Endothelial cell of umbilical vein (primary cell): ENCODE measurements at regions not wholly inside any gene's neighbourhood (a gene's known extent, or its start where the extent isn't known, plus 50 kb on each side); places are given as distances from the start of the nearest gene placed in this dataset.

Experiments
- BruUV-seq: library from RNA; stranded (reverse); fragments of 400-500 nt; replicated peaks from 2 replicates; lab custom pipeline; 2021; lab: Mats Ljungman, UMichigan
- CTCF ChIA-PET: fragments of 300-600, 350-600 bp; sonication (Branson Sonifier 250); formaldehyde crosslinking; loops from one replicate; lab custom pipeline; 2021; ENCODE audit warnings: antibody characterized with exemption, inconsistent platforms; lab: Charles Lee
- POLR2A ChIA-PET: fragments of 300-600, 350-600 bp; sonication (Branson Sonifier 250); formaldehyde crosslinking; loops from one replicate; lab custom pipeline; 2021; ENCODE audit warnings: antibody characterized with exemption, inconsistent platforms; lab: Charles Lee
- DNase-seq: peaks from one replicate; pipeline ENCODE4 v3.0.0-alpha.2; 2011; ENCODE audit warnings: low read depth, low spot score
- FAIRE-seq: peaks from 2 replicates; lab custom pipeline; 2011; peaks lifted over from hg19 to GRCh38; lab: Jason Lieb, UNC
- H2AFZ ChIP-seq: 2 replicates; pipeline ENCODE4 v1.6.0; 2012; ENCODE audit warnings: low read depth, low read length, control low read depth, inconsistent platforms
- H3K27ac ChIP-seq: 2 replicates; pipeline ENCODE4 v1.5.1; 2011; ENCODE audit warnings: low read depth, mild to moderate bottlenecking, control low read depth, low read length, moderate library complexity; ENCODE audit not compliant: insufficient read depth
- H3K27me3 ChIP-seq, 2 experiments: 2 replicates each; pipeline versions ENCODE4 v1.6.0 to v1.6.1; 2011; ENCODE audit warnings: low read length in 2 of 2, mixed read lengths in 1 of 2; ENCODE audit not compliant: control insufficient read depth in 2 of 2, insufficient read depth in 2 of 2
- H3K36me3 ChIP-seq, 2 experiments: 2 replicates in 1 of 2; 3 replicates in 1 of 2; pipeline ENCODE4 v1.5.1; 2011; ENCODE audit warnings: low read length in 2 of 2, mild to moderate bottlenecking in 1 of 2, moderate library complexity in 1 of 2; ENCODE audit not compliant: control insufficient read depth in 2 of 2, insufficient read depth in 2 of 2; ENCODE audit errors: extremely low read depth in 1 of 2
- H3K4me1 ChIP-seq: 3 replicates; pipeline ENCODE4 v1.5.1; 2011; ENCODE audit warnings: mild to moderate bottlenecking, low read length; ENCODE audit not compliant: control insufficient read depth, insufficient read depth; ENCODE audit errors: extremely low read depth
- H3K4me2 ChIP-seq: 2 replicates; pipeline ENCODE4 v1.6.1; 2011; ENCODE audit warnings: low read length, control low read depth, mixed read lengths; ENCODE audit not compliant: insufficient read depth
- H3K4me3 ChIP-seq, 3 experiments: fragments of 200-600 bp in 1 of 3; sonication (generic), shearing (Covaris generic) in 1 of 3; replicated peaks in 1 of 3; 2 replicates each; pipeline ENCODE4 v1.5.1; 2011 to 2016; ENCODE audit warnings: control low read depth in 3 of 3, low read length in 3 of 3, mild to moderate bottlenecking in 2 of 3, inconsistent platforms in 1 of 3, low read depth in 1 of 3, moderate library complexity in 1 of 3; ENCODE audit not compliant: insufficient read depth in 1 of 3
- H3K79me2 ChIP-seq: 2 replicates; pipeline ENCODE4 v1.6.0; 2012; ENCODE audit warnings: low read length, inconsistent platforms; ENCODE audit not compliant: control insufficient read depth, insufficient read depth
- H3K9ac ChIP-seq: replicated peaks from 2 replicates; pipeline ENCODE3; 2011; ENCODE audit warnings: low read length, control low read depth; ENCODE audit not compliant: insufficient read depth; ENCODE audit errors: extremely low read depth
- H3K9me1 ChIP-seq: replicated peaks from 3 replicates; pipeline ENCODE4 v1.6.0; 2011; ENCODE audit warnings: mild to moderate bottlenecking, low read length; ENCODE audit not compliant: control insufficient read depth, insufficient read depth; ENCODE audit errors: extremely low read depth
- H3K9me3 ChIP-seq: replicated peaks from 2 replicates; pipeline ENCODE4 v1.5.1; 2012; ENCODE audit warnings: low read length, inconsistent platforms; ENCODE audit not compliant: control insufficient read depth, insufficient read depth
- H4K20me1 ChIP-seq: replicated peaks from 2 replicates; pipeline ENCODE3; 2011; ENCODE audit warnings: mild to moderate bottlenecking, low read length; ENCODE audit not compliant: control insufficient read depth, insufficient read depth; ENCODE audit errors: extremely low read depth
- EZH2 ChIP-seq: IDR thresholded peaks from 2 replicates; pipeline ENCODE4 v1.6.1; 2012; ENCODE audit warnings: borderline replicate concordance, low read depth, mild to moderate bottlenecking, moderate library complexity, low read length, inconsistent platforms; ENCODE audit not compliant: severe bottlenecking
- FOS ChIP-seq: IDR thresholded peaks from 2 replicates; pipeline ENCODE4 v1.6.1; 2011; ENCODE audit warnings: mild to moderate bottlenecking, low read length, moderate library complexity, borderline replicate concordance; ENCODE audit not compliant: insufficient read depth
- GATA2 ChIP-seq: IDR thresholded peaks from 2 replicates; pipeline ENCODE4 v1.7.0; 2011; ENCODE audit warnings: low read depth, mild to moderate bottlenecking, moderate library complexity, mixed read lengths, low read length; ENCODE audit not compliant: insufficient read length, insufficient read depth
- JUN ChIP-seq: IDR thresholded peaks from 2 replicates; pipeline ENCODE4 v1.6.1; 2011; ENCODE audit warnings: borderline replicate concordance, low read depth; ENCODE audit not compliant: insufficient read length, insufficient read depth
- MYC ChIP-seq: IDR thresholded peaks from one replicate; pipeline ENCODE4 v1.6.1; 2011; ENCODE audit warnings: mild to moderate bottlenecking, low read depth, low read length
- POLR2A ChIP-seq: IDR thresholded peaks from 2 replicates; pipeline ENCODE4 v1.6.1; 2012; ENCODE audit warnings: low read depth, mild to moderate bottlenecking, control low read depth, low read length
- POLR2AphosphoS5 ChIP-seq: IDR thresholded peaks from 2 replicates; pipeline ENCODE4 v1.6.1; 2012; ENCODE audit warnings: low read depth, mild to moderate bottlenecking, control low read depth, low read length, moderate library complexity; ENCODE audit not compliant: insufficient read depth
- dilution Hi-C: fragments of 300-500 bp; cut with MboI; formaldehyde crosslinking; loops from one replicate; pipeline ENCODE4 v1.15.0; 2019; ENCODE audit warnings: low sequenced_read_pairs; ENCODE audit not compliant: extremely low pct_ligation_motif_present
- intact Hi-C: fragments of 100-400 bp; cut with micrococcal nuclease; formaldehyde crosslinking; loops from one replicate; pipeline ENCODE4 v1.10.0; 2022
- TF ChIP-seq, protein P1 (sequence below): IDR thresholded peaks from 2 replicates; pipeline ENCODE4 v1.6.1; 2011; ENCODE audit not compliant: insufficient read depth, insufficient read length
- TF ChIP-seq, protein P2 (sequence below), 2 donors: IDR thresholded peaks; 1 replicate in 1 of 2; 2 replicates in 1 of 2; pipeline ENCODE4 v1.5.1; 2011; ENCODE audit warnings: low read length in 2 of 2, mild to moderate bottlenecking in 2 of 2, moderate library complexity in 2 of 2, control low read depth in 1 of 2, inconsistent platforms in 1 of 2, low read depth in 1 of 2; ENCODE audit not compliant: insufficient read depth in 1 of 2; ENCODE audit errors: extremely low read depth in 1 of 2

DNA sequence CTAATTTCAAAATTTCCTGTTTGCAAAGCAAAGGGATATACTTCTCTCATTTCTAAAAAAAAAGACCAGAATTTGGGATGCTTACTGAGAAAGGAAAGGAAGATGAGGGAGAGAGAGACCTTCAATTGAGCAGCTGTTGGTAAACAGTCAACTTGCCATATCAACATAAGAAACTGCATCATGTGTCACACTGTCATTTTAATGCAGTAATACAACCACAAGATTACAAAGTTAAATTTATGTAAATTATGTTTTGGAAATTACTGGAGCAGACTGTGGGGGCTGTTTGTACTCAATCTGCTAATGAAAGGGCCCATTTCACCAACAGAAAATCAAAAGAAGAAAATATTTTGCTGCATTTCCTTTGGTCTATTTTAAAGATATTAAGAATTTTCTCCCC is 370.4 kb upstream of the TMPO start:
- no peaks in the 10 kb centered on the region for H3K9me3 ChIP-seq
- intact Hi-C loops: no loop called here
- H4K20me1 ChIP-seq: no peaks in the 10 kb centered on the region
- no peak overlapping the region for H3K4me3 ChIP-seq
- no peak overlapping the region for H3K27ac ChIP-seq
- DNase-seq (no peak), FAIRE-seq (no peak)
- no peak overlapping the region for H2AFZ ChIP-seq
- H3K9me1 ChIP-seq: no peaks in the 10 kb centered on the region
- no peaks in the 10 kb centered on the region for H3K79me2 ChIP-seq
- CTCF ChIA-PET: no interaction called here
- H3K4me2 ChIP-seq: no peak overlapping the region
- no peaks in the 10 kb centered on the region for H3K27me3 ChIP-seq
- H3K36me3 ChIP-seq: no peaks in the 10 kb centered on the region
- TF ChIP-seq JUN (no peak), GATA2 (no peak), POLR2AphosphoS5 (no peak), POLR2A (no peak), EZH2 (no peak), FOS (no peak), MYC (no peak)
- TF ChIP-seq, protein P1, sequence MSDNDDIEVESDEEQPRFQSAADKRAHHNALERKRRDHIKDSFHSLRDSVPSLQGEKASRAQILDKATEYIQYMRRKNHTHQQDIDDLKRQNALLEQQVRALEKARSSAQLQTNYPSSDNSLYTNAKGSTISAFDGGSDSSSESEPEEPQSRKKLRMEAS: no peak
- TF ChIP-seq, protein P2, sequence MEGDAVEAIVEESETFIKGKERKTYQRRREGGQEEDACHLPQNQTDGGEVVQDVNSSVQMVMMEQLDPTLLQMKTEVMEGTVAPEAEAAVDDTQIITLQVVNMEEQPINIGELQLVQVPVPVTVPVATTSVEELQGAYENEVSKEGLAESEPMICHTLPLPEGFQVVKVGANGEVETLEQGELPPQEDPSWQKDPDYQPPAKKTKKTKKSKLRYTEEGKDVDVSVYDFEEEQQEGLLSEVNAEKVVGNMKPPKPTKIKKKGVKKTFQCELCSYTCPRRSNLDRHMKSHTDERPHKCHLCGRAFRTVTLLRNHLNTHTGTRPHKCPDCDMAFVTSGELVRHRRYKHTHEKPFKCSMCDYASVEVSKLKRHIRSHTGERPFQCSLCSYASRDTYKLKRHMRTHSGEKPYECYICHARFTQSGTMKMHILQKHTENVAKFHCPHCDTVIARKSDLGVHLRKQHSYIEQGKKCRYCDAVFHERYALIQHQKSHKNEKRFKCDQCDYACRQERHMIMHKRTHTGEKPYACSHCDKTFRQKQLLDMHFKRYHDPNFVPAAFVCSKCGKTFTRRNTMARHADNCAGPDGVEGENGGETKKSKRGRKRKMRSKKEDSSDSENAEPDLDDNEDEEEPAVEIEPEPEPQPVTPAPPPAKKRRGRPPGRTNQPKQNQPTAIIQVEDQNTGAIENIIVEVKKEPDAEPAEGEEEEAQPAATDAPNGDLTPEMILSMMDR (IDR thresholded peaks at IDR 0.05; ENCODE audit: extremely low read depth in 1 of 2, insufficient read depth in 1 of 2, low read depth in 1 of 2, low read length in 2 of 2): no peak
- no TSS peak for BruUV-seq
- no peaks in the 10 kb centered on the region for H3K4me1 ChIP-seq
- H3K9ac ChIP-seq: no peak overlapping the region
- dilution Hi-C loops: no loop called here
- POLR2A ChIA-PET: no interaction called here
